Esophagus (tissue), 2 donors: ENCODE measurements at regions not wholly inside any gene's neighbourhood (a gene's known extent, or its start where the extent isn't known, plus 50 kb on each side); places are given as distances from the start of the nearest gene placed in this dataset.

ENCODE experiments used
- H3K27ac ChIP-seq, 2 donors: one replicate each; pipeline ENCODE4 v1.5.1; 2013; ENCODE audit warnings: low read depth in 2 of 2, mild to moderate bottlenecking in 2 of 2, inconsistent platforms in 1 of 2, low read length in 1 of 2, moderate library complexity in 1 of 2
- H3K27me3 ChIP-seq, 2 donors: one replicate each; pipeline ENCODE4 v1.6.1; 2013; ENCODE audit warnings: low read length in 2 of 2, control low read depth in 1 of 2, mild to moderate bottlenecking in 1 of 2; ENCODE audit not compliant: insufficient read depth in 2 of 2, control insufficient read depth in 1 of 2
- H3K36me3 ChIP-seq, 2 donors: one replicate each; pipeline ENCODE4 v1.6.1; 2013; ENCODE audit warnings: low read length in 1 of 2; ENCODE audit not compliant: control insufficient read depth in 2 of 2, insufficient read depth in 2 of 2
- H3K4me1 ChIP-seq, 2 donors: one replicate each; pipeline ENCODE4 v1.6.1; 2013; ENCODE audit warnings: low read length in 1 of 2; ENCODE audit not compliant: control insufficient read depth in 2 of 2, insufficient read depth in 2 of 2
- H3K4me3 ChIP-seq, 2 donors: one replicate each; pipeline ENCODE4 v1.5.1; 2013; ENCODE audit warnings: low read length in 2 of 2, mild to moderate bottlenecking in 2 of 2, low read depth in 1 of 2, moderate library complexity in 1 of 2
- H3K9me3 ChIP-seq, 2 donors: one replicate each; pipeline ENCODE4 v1.6.1; 2013; ENCODE audit warnings: mild to moderate bottlenecking in 2 of 2, low read depth in 1 of 2, low read length in 1 of 2, moderate library complexity in 1 of 2; ENCODE audit not compliant: control insufficient read depth in 2 of 2, insufficient read depth in 1 of 2
- WGBS, 2 donors: extraction: QIAGEN DNeasy Blood & Tissue Kit; methylation state at CpG; one replicate each; pipeline ENCODE4 v1.1.7; 2013; 5-methylcytosine and 5-hydroxymethylcytosine counted together
- donor health status: healthy with polysubstance abuse.
- donor health status: Bipolar disorder and iron deficiency.

- Histone ChIP-seq H3K4me1 (no peaks in the 10 kb centered on the region), H3K9me3 (no peaks in the 10 kb centered on the region), H3K27ac (no peak overlapping the region)
These were observed 177.6 kb upstream of the FBXL7 start for GRCh38 chr5:15322421-15322820.

DNA sequence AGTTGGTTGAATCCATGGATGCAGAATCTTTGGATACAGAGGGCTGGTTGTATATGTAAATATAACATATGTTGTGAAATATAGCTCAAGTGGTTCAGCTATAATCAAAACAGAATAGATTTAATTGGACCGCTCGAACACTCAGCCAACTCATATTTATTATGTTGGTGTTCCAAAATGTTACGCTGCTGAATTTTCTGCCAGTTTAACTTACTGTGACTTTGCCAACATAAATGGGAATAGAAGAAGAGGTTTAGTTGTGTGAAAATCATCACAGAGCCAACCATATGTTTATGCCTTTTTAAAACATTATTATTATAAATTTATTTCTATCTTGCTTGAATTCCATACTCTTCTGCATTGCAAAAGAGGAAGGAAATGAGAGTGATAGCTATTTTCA, 178.2 kb upstream of the FBXL7 start:
- Histone ChIP-seq H3K27me3 (no peaks in the 10 kb centered on the region), H3K4me1 (no peaks in the 10 kb centered on the region), H3K9me3 (no peaks in the 10 kb centered on the region), H3K27ac (no peak overlapping the region), H3K36me3 (no peaks in the 10 kb centered on the region), H3K4me3 (no peak overlapping the region)
- WGBS, 2 donors = 75 to 82% methylated on average over 3 of the region's 3 CpGs

More at GRCh38 chr5:15322421-15322820, 177.6 kb upstream of the FBXL7 start:
- Histone ChIP-seq H3K4me3 (no peak overlapping the region), H3K27me3 (no peaks in the 10 kb centered on the region), H3K36me3 (no peaks in the 10 kb centered on the region)

- Histone ChIP-seq H3K27ac (no peak overlapping the region), H3K36me3 (no peaks in the 10 kb centered on the region), H3K9me3 (no peaks in the 10 kb centered on the region), H3K4me3 (no peak overlapping the region), H3K4me1 (no peaks in the 10 kb centered on the region), H3K27me3 (no peaks in the 10 kb centered on the region)
- 75 to 84% methylated on average over 1 of the region's 1 CpG for WGBS, 2 donors
These were observed 179.1 kb upstream of the FBXL7 start for GRCh38 chr5:15320871-15321270.

GRCh38 chr5:15304914-15305834, 194.8 kb upstream of the FBXL7 start:
- 59 to 66% methylated on average over 2 of the region's 2 CpGs for WGBS, 2 donors
- Histone ChIP-seq H3K4me3 (no peak overlapping the region), H3K36me3 (no peaks in the 10 kb centered on the region)

DNA sequence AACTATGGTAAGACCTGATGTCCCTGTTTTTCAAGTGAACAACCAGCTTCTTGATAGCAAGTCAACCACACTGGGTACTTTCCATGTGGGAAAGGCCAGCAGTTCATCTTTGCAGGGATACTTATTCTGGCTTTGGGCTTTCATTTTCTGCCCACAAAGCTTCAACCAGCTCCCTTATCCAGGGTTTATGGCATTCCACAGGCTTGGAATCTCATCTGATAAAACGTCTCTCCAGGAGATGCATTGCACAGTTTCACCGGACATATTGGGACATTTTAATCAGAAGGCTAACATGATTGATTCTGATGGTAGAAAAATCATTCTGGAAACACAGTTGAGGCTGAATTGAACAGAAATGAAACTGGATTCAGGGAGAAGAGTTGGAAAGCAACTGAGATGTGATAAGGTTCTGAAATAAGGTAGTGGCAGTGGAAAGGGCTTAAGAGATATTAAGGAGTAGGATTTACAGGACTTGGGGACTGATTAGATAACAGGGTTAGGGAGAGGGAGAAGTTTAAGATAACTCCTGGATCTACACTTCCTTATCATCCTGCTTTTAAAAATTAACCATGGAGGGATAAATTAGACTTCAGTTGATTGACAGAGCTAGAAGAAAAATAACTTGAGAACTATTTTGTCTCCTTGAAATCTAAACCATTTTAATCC, 195.8 kb upstream of the FBXL7 start:
- WGBS, 2 donors = 58 to 73% methylated on average over 2 of the region's 2 CpGs
- no peak overlapping the region for H3K27ac ChIP-seq
- H3K4me3 ChIP-seq = no peak overlapping the region
- no peaks in the 10 kb centered on the region for H3K9me3 ChIP-seq
- H3K4me1 ChIP-seq = no peaks in the 10 kb centered on the region
- H3K27me3 ChIP-seq = no peaks in the 10 kb centered on the region
- no peaks in the 10 kb centered on the region for H3K36me3 ChIP-seq

More at GRCh38 chr5:15304914-15305834, 194.8 kb upstream of the FBXL7 start:
- Histone ChIP-seq H3K27ac (no peak overlapping the region), H3K4me1 (no peaks in the 10 kb centered on the region), H3K9me3 (no peaks in the 10 kb centered on the region), H3K27me3 (no peaks in the 10 kb centered on the region)

DNA sequence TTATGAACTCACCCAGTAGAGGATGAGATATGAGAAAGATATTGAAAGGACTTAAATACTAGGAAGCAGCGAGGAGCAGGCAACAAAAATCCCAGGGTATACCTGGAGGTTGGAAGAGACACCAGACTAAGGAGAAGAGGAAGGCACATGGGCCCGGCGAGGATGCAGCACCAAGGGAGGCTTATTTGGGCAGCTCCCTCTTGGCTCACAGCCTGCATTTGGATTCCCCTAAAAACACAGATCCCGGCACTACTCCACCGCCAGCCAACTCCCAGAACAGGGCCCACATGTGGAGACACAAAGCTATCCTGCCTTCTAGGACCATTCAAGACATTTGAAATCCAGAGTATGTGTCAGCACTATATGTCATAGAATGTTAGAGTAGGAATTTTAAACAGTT, 199.8 kb upstream of the FBXL7 start:
- no peaks in the 10 kb centered on the region for H3K9me3 ChIP-seq

GRCh38 chr5:15290953-15291352, 209.0 kb upstream of the FBXL7 start:
- Histone ChIP-seq H3K36me3 (no peaks in the 10 kb centered on the region), H3K9me3 (peaks cover 0 to 2% of the 10 kb centered on the region in 2 donors), H3K4me1 (no peaks in the 10 kb centered on the region), H3K27me3 (no peaks in the 10 kb centered on the region), H3K4me3 (no peak overlapping the region), H3K27ac (no peak overlapping the region)
- WGBS, 2 donors = 86 to 93% methylated on average over 6 of the region's 6 CpGs

More for the DNA sequence above, 199.8 kb upstream of the FBXL7 start:
- no peak overlapping the region for H3K4me3 ChIP-seq
- WGBS, 2 donors = 88 to 89% methylated on average over 5 of the region's 5 CpGs
- H3K27ac ChIP-seq = no peak overlapping the region
- H3K27me3 ChIP-seq = no peaks in the 10 kb centered on the region
- H3K4me1 ChIP-seq = no peaks in the 10 kb centered on the region
- no peaks in the 10 kb centered on the region for H3K36me3 ChIP-seq

DNA sequence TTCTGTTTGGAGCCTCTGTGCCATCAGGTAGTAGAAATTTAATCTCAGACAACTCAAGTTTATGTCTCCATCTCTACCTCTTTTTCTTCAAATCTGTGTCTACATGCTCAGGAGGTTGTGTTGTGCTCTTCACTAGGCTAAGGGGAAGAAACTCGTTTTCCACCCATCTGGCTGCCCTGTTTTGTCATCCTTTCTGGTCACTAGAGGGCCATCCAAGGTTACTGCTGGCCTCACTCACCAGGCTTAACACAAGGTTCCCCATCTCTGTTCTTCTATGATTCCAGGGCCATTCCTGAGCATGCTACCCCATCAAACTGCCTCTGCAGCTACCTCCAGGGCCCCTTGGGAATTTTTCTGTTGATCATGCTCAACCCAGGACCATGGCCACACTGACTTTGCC, 213.3 kb upstream of the FBXL7 start:
- H3K27ac ChIP-seq = no peak overlapping the region
- no peaks in the 10 kb centered on the region for H3K36me3 ChIP-seq
- WGBS, 2 donors = 10 to 53% methylated on average over 1 of the region's 1 CpG
- H3K4me3 ChIP-seq = no peak overlapping the region
- H3K9me3 ChIP-seq = peaks cover 0 to 2% of the 10 kb centered on the region in 2 donors
- no peaks in the 10 kb centered on the region for H3K27me3 ChIP-seq
- no peaks in the 10 kb centered on the region for H3K4me1 ChIP-seq

DNA sequence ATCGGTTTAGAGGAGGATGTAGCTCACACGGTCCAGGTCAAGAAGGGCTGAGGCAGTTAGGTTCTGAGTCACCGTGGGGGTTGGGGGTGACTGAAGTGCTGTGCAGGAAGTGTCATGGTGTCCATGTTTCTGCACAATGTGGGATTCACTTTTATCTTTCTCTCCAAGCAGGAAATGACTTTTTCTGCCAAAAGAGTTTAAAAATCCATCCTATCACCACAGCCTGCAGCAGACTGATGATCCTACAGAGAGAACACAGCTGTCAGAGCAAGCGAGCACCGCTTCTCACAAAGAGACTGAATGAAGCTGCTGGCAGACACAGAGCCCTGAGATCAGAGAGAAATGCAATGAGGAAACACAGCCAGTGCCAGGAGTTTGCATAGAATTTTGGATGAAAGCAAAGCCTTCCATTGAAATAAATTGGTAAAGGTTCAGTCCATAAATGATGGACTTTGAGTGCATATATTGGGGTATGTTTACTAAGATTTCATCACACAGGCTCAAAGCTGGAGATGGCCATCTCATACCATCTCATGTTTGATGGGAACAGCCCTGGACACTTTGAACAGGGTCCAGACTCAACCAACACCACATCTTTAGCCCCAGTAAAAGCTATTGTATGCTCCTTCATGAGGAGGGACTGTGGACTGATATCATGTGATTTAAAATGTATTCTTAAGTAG, 213.9 kb upstream of the FBXL7 start:
- Histone ChIP-seq H3K36me3 (no peaks in the 10 kb centered on the region), H3K27ac (no peak overlapping the region), H3K9me3 (no peaks in the 10 kb centered on the region), H3K4me3 (no peak overlapping the region), H3K27me3 (no peaks in the 10 kb centered on the region), H3K4me1 (no peaks in the 10 kb centered on the region)
- WGBS, 2 donors = 27 to 33% methylated on average over 5 of the region's 5 CpGs
